Esophagus squamous epithelium (tissue), 4 donors: ENCODE measurements at regions not wholly inside any gene's neighbourhood (a gene's known extent, or its start where the extent isn't known, plus 50 kb on each side); places are given as distances from the start of the nearest gene placed in this dataset.

Source experiments
- CTCF ChIP-seq, 6 experiments: fragments of 450-650 bp in 4 of 6; fragments of 200-600 bp in 2 of 6; sonication (generic) in 2 of 6; IDR thresholded peaks; one replicate each; pipeline ENCODE4 v1.5.1; 2016 to 2019; ENCODE audit warnings: antibody characterized with exemption in 6 of 6, mild to moderate bottlenecking in 4 of 6, moderate library complexity in 4 of 6
- POLR2A ChIP-seq, 4 donors: fragments of 450-650 bp; IDR thresholded peaks; one replicate each; pipeline ENCODE4 v1.6.1; 2017; ENCODE audit warnings: antibody characterized with exemption in 4 of 4, mild to moderate bottlenecking in 4 of 4, moderate library complexity in 3 of 4

DNA sequence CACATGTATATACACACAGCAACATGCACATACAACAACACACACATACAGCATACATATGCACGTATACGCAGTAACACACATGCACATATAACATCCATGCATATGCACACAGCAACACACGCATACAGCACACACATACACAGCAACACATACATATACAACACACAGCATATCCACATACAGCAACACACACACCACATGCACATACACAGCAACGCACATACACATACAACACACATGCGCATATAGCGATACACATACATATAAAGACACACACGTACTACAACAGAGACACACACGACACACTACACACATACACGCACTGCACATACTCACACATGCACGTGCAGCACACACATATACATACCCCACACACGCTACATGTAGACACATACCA lies 187.8 kb downstream of the GLI2 start:
- TF ChIP-seq CTCF (IDR thresholded peaks at IDR 0.05) = no peak
- TF ChIP-seq POLR2A (IDR thresholded peaks at IDR 0.05) = no peak
